Endometrium (tissue), 2 donors: ENCODE measurements at regions not wholly inside any gene's neighbourhood (a gene's known extent, or its start where the extent isn't known, plus 50 kb on each side); places are given as distances from the start of the nearest gene placed in this dataset.

Experiments used
- FAIRE-seq: peaks from 2 replicates; lab custom pipeline; 2012; peaks lifted over from hg19 to GRCh38; lab: Jason Lieb, UNC
- donor health status: control.
- donor health status: control.

DNA sequence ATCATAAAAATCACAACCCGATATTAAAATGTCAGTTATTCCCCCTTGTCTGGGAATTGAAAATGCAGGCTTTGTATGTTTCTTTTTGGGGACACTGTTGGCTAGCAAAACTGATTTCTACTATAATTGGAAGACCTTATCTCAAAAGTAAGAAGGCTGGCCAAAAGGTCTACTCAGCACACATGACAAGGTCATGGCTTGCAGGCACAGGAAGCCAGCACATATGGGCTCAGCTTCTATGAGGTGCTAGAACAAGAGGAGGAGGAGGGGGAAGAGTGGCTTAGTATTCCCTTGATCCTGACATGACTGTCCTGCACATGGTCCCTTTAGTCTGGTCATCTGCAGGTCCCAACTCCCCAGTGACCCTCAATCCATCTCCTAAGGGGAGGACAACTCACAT, 681.2 kb downstream of the SQOR start:
- FAIRE-seq, result no peak

DNA sequence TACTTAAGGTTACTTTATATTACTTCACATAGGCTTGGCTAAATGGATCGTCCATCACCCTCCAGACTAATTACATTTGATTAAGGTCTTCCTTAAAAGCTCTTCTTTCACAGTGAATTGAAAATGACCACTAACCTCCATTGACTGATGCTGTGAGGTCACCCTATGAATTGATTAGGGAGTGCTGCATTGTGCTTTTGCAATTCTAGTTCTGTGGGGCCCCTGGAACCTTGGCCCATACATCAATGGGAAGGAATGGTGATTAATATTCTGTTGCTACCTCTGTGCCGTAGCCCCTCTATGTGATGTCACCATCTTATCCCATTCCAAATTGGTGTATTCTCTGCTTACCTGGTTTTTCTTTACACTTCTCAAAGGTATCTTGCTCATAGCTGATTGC, 682.2 kb downstream of the SQOR start:
- no peak for FAIRE-seq

DNA sequence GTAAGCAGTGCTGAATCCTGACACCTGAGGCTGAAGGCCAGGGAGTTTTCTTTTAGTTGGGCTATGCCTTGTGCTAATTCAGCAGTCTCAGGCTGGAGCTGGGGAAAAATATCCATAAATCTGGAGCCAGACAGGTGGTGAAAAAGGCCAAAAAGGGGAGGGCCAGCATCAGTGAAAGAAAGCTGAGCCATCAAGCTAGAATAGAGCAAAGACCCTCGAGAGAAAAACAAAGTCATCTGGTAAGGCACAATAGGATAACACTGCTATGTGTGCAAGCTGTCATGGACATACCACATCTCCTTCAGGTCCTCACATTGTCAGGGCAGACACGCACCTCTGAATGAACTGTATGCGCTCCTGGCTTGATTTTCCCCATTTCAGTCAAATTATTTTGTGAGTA, 687.9 kb downstream of the SQOR start:
- no peak for FAIRE-seq

DNA sequence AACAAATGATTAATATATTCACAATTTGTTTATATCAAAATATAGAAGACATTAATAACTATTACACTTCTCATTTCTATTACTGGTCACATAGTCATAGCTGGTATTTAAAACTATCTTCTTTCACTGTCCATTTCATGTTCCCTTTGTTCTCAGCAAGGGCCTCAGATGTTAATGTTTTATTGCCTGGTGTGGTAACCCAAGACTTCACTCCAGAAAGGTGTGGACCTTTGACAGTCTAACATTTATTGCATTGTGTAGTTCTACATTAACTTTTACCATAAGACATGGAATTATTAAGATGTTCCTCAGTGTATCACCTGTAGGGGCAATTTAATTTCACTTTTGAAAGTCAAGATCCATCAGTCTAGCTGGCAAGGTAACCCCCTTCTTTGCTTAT, 691.3 kb downstream of the SQOR start:
- FAIRE-seq, result no peak

GRCh38 chr15:46328821-46329220, 694.0 kb downstream of the SQOR start:
- no peak for FAIRE-seq

DNA sequence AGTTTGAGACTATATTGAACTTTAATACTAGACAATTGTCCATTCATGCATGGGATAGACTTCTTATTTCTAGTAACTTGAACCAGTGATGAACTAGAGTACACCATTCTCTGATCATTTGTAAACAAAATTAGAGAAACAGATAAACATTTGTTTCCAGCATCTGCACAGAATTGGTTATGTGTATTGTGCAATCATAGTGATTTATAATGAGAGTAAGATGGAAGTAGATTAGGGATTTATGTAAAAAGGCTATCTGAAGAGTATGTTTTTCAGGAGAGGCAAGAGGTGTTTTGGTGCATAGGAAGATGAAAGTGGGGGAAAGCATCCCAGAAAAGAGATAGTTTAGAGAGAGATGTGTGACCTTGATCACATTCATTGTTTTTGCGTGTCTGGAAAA, 695.0 kb downstream of the SQOR start:
- FAIRE-seq, result peak; percentile 8

DNA sequence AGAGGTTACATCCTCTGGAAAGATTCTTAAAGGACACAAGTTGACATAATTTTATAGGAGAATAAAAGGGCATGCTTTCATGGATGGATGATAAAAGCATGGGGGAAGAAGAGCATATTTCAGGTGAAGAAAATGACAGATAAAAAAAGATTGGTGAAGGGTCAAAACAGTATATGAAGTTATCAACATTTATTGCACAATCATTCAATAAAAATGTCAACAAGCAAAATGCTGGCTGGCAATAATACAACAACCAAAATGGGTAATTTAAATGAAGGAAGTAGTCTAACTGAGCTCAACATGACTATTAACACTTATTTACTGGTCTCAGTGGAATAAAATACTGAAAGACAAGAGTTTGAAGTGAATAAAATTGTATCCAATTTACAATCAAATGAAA, 696.7 kb downstream of the SQOR start:
- no peak for FAIRE-seq

DNA sequence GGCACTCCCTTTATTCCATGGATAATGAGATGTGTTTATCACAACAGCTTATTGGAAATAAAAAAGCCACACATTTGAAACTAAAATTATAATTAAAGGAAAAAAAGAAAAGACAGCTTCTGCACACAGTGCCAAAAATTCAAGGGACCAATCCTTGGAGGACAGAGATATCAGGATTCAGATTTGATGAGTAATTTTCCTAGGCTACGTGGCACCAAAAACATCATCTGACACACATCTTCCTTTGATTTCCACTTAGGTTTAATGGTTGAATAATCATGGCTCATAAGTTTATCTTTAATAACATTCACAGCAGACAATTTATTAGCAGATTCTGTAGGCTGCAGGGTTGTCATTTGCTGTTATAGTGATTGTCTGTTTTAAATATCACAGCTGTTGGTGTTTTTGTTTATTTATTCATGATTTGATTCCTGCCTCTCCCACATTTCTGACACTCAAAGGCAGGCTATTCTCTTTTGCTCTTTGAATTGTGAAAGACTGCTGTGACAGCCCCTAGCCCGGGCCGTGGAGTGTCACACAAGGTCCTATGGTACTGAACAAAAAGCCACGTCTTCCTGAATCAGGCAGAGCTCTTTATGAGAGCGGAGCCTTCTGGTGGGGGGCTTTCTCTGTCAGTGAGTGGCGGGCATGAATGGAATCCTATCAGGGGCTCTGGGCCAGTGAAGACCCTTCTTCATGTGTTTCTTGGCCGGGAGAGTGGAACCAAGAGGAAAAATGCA, 708.5 kb downstream of the SQOR start:
- no peak for FAIRE-seq

- no peak for FAIRE-seq
Observed at GRCh38 chr15:46344115-46344724, 709.4 kb downstream of the SQOR start.

- FAIRE-seq, result no peak
Observed at GRCh38 chr15:46344915-46345314, 710.1 kb downstream of the SQOR start.

- FAIRE-seq, result no peak
Observed at GRCh38 chr15:46354443-46354842, 719.6 kb downstream of the SQOR start.

- FAIRE-seq, result no peak
Observed at GRCh38 chr15:46365572-46365971, 730.7 kb downstream of the SQOR start.

DNA sequence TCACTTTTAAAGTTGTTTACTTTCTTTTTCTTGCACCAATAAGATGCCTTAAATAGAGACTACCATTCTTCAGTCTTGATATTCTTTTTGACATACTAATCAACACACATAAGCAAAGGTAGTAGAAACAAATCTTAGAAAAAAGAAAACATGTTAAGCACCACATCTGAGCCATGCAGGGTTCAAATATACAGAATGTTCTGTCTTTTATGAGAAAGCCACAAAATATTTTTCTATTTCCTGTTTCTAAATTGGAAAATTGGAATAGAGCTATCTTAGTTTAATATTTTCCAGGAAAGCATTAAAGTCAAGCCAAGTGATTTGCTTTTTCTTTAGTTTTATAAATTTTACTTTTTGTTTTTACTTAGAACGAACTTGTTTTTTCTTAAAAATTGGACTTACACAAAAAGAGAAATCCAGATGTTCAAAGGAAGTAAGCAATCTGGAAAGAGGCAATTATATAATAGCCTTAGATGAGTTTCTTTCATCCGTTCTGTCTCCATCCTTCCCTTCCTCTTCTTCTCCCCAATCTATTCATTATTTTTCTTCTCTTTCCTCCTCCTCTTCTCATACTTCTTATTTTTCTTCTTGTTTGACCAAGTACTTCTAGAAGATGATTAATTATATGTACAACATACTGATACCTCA, 731.7 kb downstream of the SQOR start:
- peak; percentile 86 for FAIRE-seq

GRCh38 chr15:46383978-46384377, 749.1 kb downstream of the SQOR start:
- no peak for FAIRE-seq

- FAIRE-seq, result no peak
Observed at GRCh38 chr15:46386356-46386755, 751.5 kb downstream of the SQOR start.

- no peak for FAIRE-seq
Observed at GRCh38 chr15:46389739-46390138, 754.9 kb downstream of the SQOR start.

DNA sequence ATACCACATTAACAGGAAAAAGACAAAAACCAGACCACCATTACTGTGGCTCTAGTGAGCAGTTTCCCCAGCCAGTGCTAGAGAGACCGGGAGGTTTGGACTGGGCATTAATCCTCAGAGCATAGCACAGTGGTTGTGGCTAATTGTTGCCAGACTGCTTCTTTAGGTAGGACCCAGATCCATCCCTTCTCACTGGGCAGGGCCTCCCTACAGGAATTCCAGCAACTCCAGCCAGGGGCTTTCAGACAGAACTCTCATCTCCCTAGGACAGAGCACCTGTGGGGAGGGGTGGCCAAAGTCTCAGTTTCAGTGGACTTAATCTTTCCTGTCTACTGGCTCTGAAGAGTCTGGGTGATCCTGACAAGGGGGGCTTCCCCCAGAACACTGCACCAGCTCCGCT, 759.6 kb downstream of the SQOR start:
- no peak for FAIRE-seq

- no peak for FAIRE-seq
Observed at GRCh38 chr15:46408312-46408711, 773.5 kb downstream of the SQOR start.

DNA sequence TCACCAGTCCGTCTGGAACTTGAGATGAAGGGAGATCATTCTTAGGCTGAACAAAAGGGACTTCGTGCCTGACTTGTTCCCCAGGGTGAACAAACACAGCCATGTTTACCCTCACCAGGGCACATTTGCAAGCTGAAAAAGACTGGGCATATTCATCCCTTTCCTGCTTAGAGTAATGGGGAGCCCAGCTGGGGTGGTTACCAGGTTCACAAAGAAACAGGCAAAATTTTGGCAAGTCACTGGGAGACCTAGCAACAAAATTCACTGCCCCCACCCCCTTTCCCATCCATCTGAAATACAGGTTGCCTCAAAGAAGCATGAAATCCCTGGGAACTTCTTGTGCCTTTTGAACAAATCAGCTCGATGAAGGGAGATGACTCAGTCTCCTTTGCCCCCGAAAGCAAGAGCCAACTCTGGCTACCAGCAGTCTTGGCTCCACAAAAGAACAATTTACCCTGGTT, 775.0 kb downstream of the SQOR start:
- FAIRE-seq, result no peak

GRCh38 chr15:46410705-46411104, 775.9 kb downstream of the SQOR start:
- no peak for FAIRE-seq

DNA sequence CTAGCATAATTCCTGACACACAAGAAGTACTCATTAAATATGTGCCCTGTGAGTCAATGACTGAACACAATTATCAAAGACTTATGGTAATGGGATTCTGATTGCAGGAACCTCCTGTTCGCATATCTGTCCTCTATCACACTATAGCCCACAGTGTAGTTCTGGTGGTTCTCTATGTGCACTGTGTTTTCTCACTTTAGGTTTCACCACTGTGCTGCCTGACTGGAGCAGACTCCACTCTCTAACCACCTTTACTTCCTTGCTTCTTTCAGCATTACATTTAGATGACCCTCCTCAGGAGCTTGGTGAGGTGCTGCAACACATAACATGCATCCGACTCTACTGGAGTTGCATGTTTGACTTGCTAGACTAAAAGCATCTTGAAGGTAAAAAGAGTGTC, 777.1 kb downstream of the SQOR start:
- no peak for FAIRE-seq

- FAIRE-seq, result no peak
Observed at GRCh38 chr15:46413799-46414198, 779.0 kb downstream of the SQOR start.

GRCh38 chr15:46416544-46416943, 781.7 kb downstream of the SQOR start:
- FAIRE-seq, result peak; percentile 80

DNA sequence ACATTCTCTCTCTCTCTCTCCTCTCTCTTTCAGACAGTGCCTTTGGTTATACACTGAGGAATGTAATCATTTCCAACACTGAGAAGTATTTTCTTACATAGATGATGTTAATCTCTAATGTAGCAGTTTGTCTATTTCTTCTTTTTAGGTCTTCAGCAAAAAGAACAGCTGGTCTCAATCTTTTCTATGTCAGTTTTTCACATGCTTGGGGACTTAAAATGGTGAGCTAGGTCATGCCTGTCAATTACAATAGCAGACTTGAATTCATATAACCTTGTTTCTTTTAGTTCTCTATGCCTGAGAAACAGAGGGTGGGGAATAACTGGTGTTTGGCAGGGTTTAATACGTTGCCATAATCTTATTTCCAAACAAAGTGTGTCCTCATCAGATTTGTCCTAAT, 786.2 kb downstream of the SQOR start:
- FAIRE-seq, result no peak
